ENCODE measurements at regions not wholly inside any gene's neighbourhood (a gene's known extent, or its start where the extent isn't known, plus 50 kb on each side); places are given as distances from the start of the nearest gene placed in this dataset.

- no peaks in the 10 kb centered on the region for H3K27me3 ChIP-seq (ENCODE audit: insufficient read depth, low read length)
- no peak overlapping the region for H3K4me3 ChIP-seq (ENCODE audit: low read length)
- no peaks in the 10 kb centered on the region for H3K4me1 ChIP-seq (ENCODE audit: insufficient read depth, low read length)
- H3K9me3 ChIP-seq (ENCODE audit: low read depth, low read length), result peaks cover under 1% of the 10 kb centered on the region
These were observed 2140.1 kb upstream of the AGA start for GRCh38 chr4:179582164-179582905.

- Histone ChIP-seq H3K4me3 (ENCODE audit: low read length) (no peak overlapping the region), H3K27me3 (ENCODE audit: insufficient read depth, low read length) (no peaks in the 10 kb centered on the region), H3K9me3 (ENCODE audit: low read depth, low read length) (no peaks in the 10 kb centered on the region), H3K4me1 (ENCODE audit: insufficient read depth, low read length) (no peaks in the 10 kb centered on the region)
These were observed 2141.0 kb upstream of the AGA start for GRCh38 chr4:179583221-179583620.

GRCh38 chr4:179584101-179584500, 2141.9 kb upstream of the AGA start:
- H3K9me3 ChIP-seq (ENCODE audit: low read depth, low read length), result no peaks in the 10 kb centered on the region
- no peak overlapping the region for H3K4me3 ChIP-seq (ENCODE audit: low read length)
- H3K4me1 ChIP-seq (ENCODE audit: insufficient read depth, low read length), result no peaks in the 10 kb centered on the region
- H3K27me3 ChIP-seq (ENCODE audit: insufficient read depth, low read length), result no peaks in the 10 kb centered on the region

- Histone ChIP-seq H3K27me3 (ENCODE audit: insufficient read depth, low read length) (no peaks in the 10 kb centered on the region), H3K4me1 (ENCODE audit: insufficient read depth, low read length) (no peaks in the 10 kb centered on the region), H3K9me3 (ENCODE audit: low read depth, low read length) (no peaks in the 10 kb centered on the region), H3K4me3 (ENCODE audit: low read length) (no peak overlapping the region)
These were observed 2143.5 kb upstream of the AGA start for GRCh38 chr4:179585761-179586160.

- no peaks in the 10 kb centered on the region for H3K27me3 ChIP-seq (ENCODE audit: insufficient read depth, low read length)
- no peaks in the 10 kb centered on the region for H3K4me1 ChIP-seq (ENCODE audit: insufficient read depth, low read length)
- H3K9me3 ChIP-seq (ENCODE audit: low read depth, low read length), result no peaks in the 10 kb centered on the region
- H3K4me3 ChIP-seq (ENCODE audit: low read length), result no peak overlapping the region
These were observed 2144.2 kb upstream of the AGA start for GRCh38 chr4:179586460-179586859.

GRCh38 chr4:179595671-179596410, 2153.6 kb upstream of the AGA start:
- Histone ChIP-seq H3K4me1 (ENCODE audit: insufficient read depth, low read length) (no peaks in the 10 kb centered on the region), H3K4me3 (ENCODE audit: low read length) (no peak overlapping the region), H3K9me3 (ENCODE audit: low read depth, low read length) (no peaks in the 10 kb centered on the region), H3K27me3 (ENCODE audit: insufficient read depth, low read length) (no peaks in the 10 kb centered on the region)

GRCh38 chr4:179596621-179597020, 2154.4 kb upstream of the AGA start:
- H3K4me3 ChIP-seq (ENCODE audit: low read length), result no peak overlapping the region
- no peaks in the 10 kb centered on the region for H3K27me3 ChIP-seq (ENCODE audit: insufficient read depth, low read length)
- no peaks in the 10 kb centered on the region for H3K4me1 ChIP-seq (ENCODE audit: insufficient read depth, low read length)
- no peaks in the 10 kb centered on the region for H3K9me3 ChIP-seq (ENCODE audit: low read depth, low read length)

GRCh38 chr4:179597301-179597700, 2155.1 kb upstream of the AGA start:
- no peaks in the 10 kb centered on the region for H3K9me3 ChIP-seq (ENCODE audit: low read depth, low read length)
- H3K4me1 ChIP-seq (ENCODE audit: insufficient read depth, low read length), result no peaks in the 10 kb centered on the region
- H3K27me3 ChIP-seq (ENCODE audit: insufficient read depth, low read length), result no peaks in the 10 kb centered on the region
- no peak overlapping the region for H3K4me3 ChIP-seq (ENCODE audit: low read length)

GRCh38 chr4:179601671-179602070, 2159.4 kb upstream of the AGA start:
- Histone ChIP-seq H3K27me3 (ENCODE audit: insufficient read depth, low read length) (no peaks in the 10 kb centered on the region), H3K4me1 (ENCODE audit: insufficient read depth, low read length) (no peaks in the 10 kb centered on the region), H3K9me3 (ENCODE audit: low read depth, low read length) (no peaks in the 10 kb centered on the region), H3K4me3 (ENCODE audit: low read length) (no peak overlapping the region)

GRCh38 chr4:179605196-179605595, 2163.0 kb upstream of the AGA start:
- Histone ChIP-seq H3K27me3 (ENCODE audit: insufficient read depth, low read length) (no peaks in the 10 kb centered on the region), H3K4me3 (ENCODE audit: low read length) (no peak overlapping the region), H3K9me3 (ENCODE audit: low read depth, low read length) (peaks cover 4% of the 10 kb centered on the region), H3K4me1 (ENCODE audit: insufficient read depth, low read length) (no peaks in the 10 kb centered on the region)

GRCh38 chr4:179607003-179607402, 2164.8 kb upstream of the AGA start:
- Histone ChIP-seq H3K27me3 (ENCODE audit: insufficient read depth, low read length) (no peaks in the 10 kb centered on the region), H3K4me3 (ENCODE audit: low read length) (no peak overlapping the region), H3K4me1 (ENCODE audit: insufficient read depth, low read length) (no peaks in the 10 kb centered on the region), H3K9me3 (ENCODE audit: low read depth, low read length) (peaks cover 4% of the 10 kb centered on the region)

- no peaks in the 10 kb centered on the region for H3K4me1 ChIP-seq (ENCODE audit: insufficient read depth, low read length)
- no peaks in the 10 kb centered on the region for H3K9me3 ChIP-seq (ENCODE audit: low read depth, low read length)
These were observed 2173.5 kb upstream of the AGA start for GRCh38 chr4:179615704-179616103.

GRCh38 chr4:179618966-179619365, 2176.7 kb upstream of the AGA start:
- Histone ChIP-seq H3K27me3 (ENCODE audit: insufficient read depth, low read length) (no peaks in the 10 kb centered on the region), H3K4me3 (ENCODE audit: low read length) (no peak overlapping the region)

More at GRCh38 chr4:179615704-179616103, 2173.5 kb upstream of the AGA start:
- H3K4me3 ChIP-seq (ENCODE audit: low read length), result no peak overlapping the region
- H3K27me3 ChIP-seq (ENCODE audit: insufficient read depth, low read length), result no peaks in the 10 kb centered on the region

GRCh38 chr4:179624768-179625181, 2182.5 kb upstream of the AGA start:
- Histone ChIP-seq H3K4me3 (ENCODE audit: low read length) (no peak overlapping the region), H3K27me3 (ENCODE audit: insufficient read depth, low read length) (no peaks in the 10 kb centered on the region), H3K9me3 (ENCODE audit: low read depth, low read length) (no peaks in the 10 kb centered on the region), H3K4me1 (ENCODE audit: insufficient read depth, low read length) (no peaks in the 10 kb centered on the region)

More at GRCh38 chr4:179618966-179619365, 2176.7 kb upstream of the AGA start:
- no peaks in the 10 kb centered on the region for H3K9me3 ChIP-seq (ENCODE audit: low read depth, low read length)
- H3K4me1 ChIP-seq (ENCODE audit: insufficient read depth, low read length), result no peaks in the 10 kb centered on the region

GRCh38 chr4:179625406-179625805, 2183.2 kb upstream of the AGA start:
- Histone ChIP-seq H3K4me1 (ENCODE audit: insufficient read depth, low read length) (no peaks in the 10 kb centered on the region), H3K4me3 (ENCODE audit: low read length) (no peak overlapping the region), H3K9me3 (ENCODE audit: low read depth, low read length) (no peaks in the 10 kb centered on the region), H3K27me3 (ENCODE audit: insufficient read depth, low read length) (no peaks in the 10 kb centered on the region)

- H3K9me3 ChIP-seq (ENCODE audit: low read depth, low read length), result peaks cover 2% of the 10 kb centered on the region
- H3K4me3 ChIP-seq (ENCODE audit: low read length), result no peak overlapping the region
- H3K27me3 ChIP-seq (ENCODE audit: insufficient read depth, low read length), result no peaks in the 10 kb centered on the region
- no peaks in the 10 kb centered on the region for H3K4me1 ChIP-seq (ENCODE audit: insufficient read depth, low read length)
These were observed 2184.4 kb upstream of the AGA start for GRCh38 chr4:179626687-179627086.
